ENCODE measurements at regions not wholly inside any gene's neighbourhood (a gene's known extent, or its start where the extent isn't known, plus 50 kb on each side); places are given as distances from the start of the nearest gene placed in this dataset.

GRCh38 chr5:104418056-104418455, 855.5 kb upstream of the NUDT12 start:
- no peak overlapping the region for H2BK12ac ChIP-seq (ENCODE audit: insufficient read length, low read depth, low read length)
- no peaks in the 10 kb centered on the region for H3K27me3 Mint-ChIP-seq (ENCODE audit: low read depth)
- TF ChIP-seq CTCF (conservative IDR thresholded peaks at IDR 0.05): no peak
- peaks cover under 1 to 1% of the 10 kb centered on the region in 2 experiments; a peak in 2 of 4 replicates for H3K4me1 Mint-ChIP-seq
- H3K27ac ChIP-seq (ENCODE audit: insufficient read length, low read depth, low read length): no peak overlapping the region
- H2BK15ac ChIP-seq (ENCODE audit: low read depth, low read length): no peak overlapping the region
- no peaks in the 10 kb centered on the region for H4K20me1 ChIP-seq (ENCODE audit: control insufficient read depth, insufficient read depth, insufficient read length)
- no peaks in the 10 kb centered on the region for H3K23me2 ChIP-seq (ENCODE audit: insufficient read length, low read depth, low read length, poor library complexity, severe bottlenecking)
- no peak overlapping the region for H3K56ac ChIP-seq (ENCODE audit: insufficient read length, low read depth, low read length)
- H3K36me3 Mint-ChIP-seq (ENCODE audit: insufficient read depth in 1 of 3, low read depth in 3 of 3): no peaks in the 10 kb centered on the region; a peak in 1 of 7 replicates
- H3K9me3 ChIP-seq (ENCODE audit: control insufficient read depth, low read depth, low read length): no peaks in the 10 kb centered on the region
- no peak overlapping the region for H3K27ac Mint-ChIP-seq
- no peaks in the 10 kb centered on the region for H3K79me1 ChIP-seq (ENCODE audit: insufficient read depth, low read depth, low read length, poor library complexity, severe bottlenecking)
- no peak overlapping the region for H3T11ph ChIP-seq (ENCODE audit: low read length)
- no peak overlapping the region for H2BK120ac ChIP-seq (ENCODE audit: low read depth, low read length, poor library complexity, severe bottlenecking)
- no CpG with 5 or more reads among the region's 1 CpG for WGBS (ENCODE audit: extremely low coverage, insufficient read length, low lambda C conversion rate)
- H3K27me3 ChIP-seq (ENCODE audit: insufficient read depth, low read length): no peaks in the 10 kb centered on the region
- H3K4me2 ChIP-seq (ENCODE audit: insufficient read depth, insufficient read length, low read length): no peak overlapping the region
- no peak overlapping the region for H4K5ac ChIP-seq (ENCODE audit: insufficient read length, low read depth, low read length)
- no peak overlapping the region for H3K4me3 Mint-ChIP-seq
- H3K4me1 ChIP-seq (ENCODE audit: insufficient read depth, low read length): no peaks in the 10 kb centered on the region
- no peak for DNase-seq
- H3K79me2 ChIP-seq (ENCODE audit: insufficient read depth, low read length): no peaks in the 10 kb centered on the region
- no peak overlapping the region for H2AFZ ChIP-seq (ENCODE audit: low read length)
- no peak overlapping the region for H2BK20ac ChIP-seq (ENCODE audit: low read depth, low read length, poor library complexity, severe bottlenecking)
- no peak overlapping the region for H4K91ac ChIP-seq (ENCODE audit: insufficient read length, low read depth, low read length)
- no peak overlapping the region for H3K18ac ChIP-seq (ENCODE audit: insufficient read length, low read depth, low read length)
- no peak overlapping the region for H2AK5ac ChIP-seq (ENCODE audit: insufficient read length, low read length)
- H3K14ac ChIP-seq (ENCODE audit: insufficient read depth, low read length): no peak overlapping the region
- H3K9me3 Mint-ChIP-seq: no peaks in the 10 kb centered on the region
- H2BK5ac ChIP-seq (ENCODE audit: insufficient read length, low read length): no peak overlapping the region
- no peak overlapping the region for H3K9ac ChIP-seq (ENCODE audit: extremely low read depth, insufficient read length, low read length)
- no peak overlapping the region for H3K23ac ChIP-seq (ENCODE audit: insufficient read length, low read depth, low read length)
- H3K4ac ChIP-seq (ENCODE audit: low read depth, low read length): no peak overlapping the region
- H4K8ac ChIP-seq (replicated peaks; ENCODE audit: insufficient read length, low read depth, low read length): no peak overlapping the region
